NK-92 (cell line): ENCODE measurements at regions not wholly inside any gene's neighbourhood (a gene's known extent, or its start where the extent isn't known, plus 50 kb on each side); places are given as distances from the start of the nearest gene placed in this dataset.
"Not testable (repeated sequence)": the region's sequence is repeated elsewhere in the genome, so short reads cannot be mapped to it uniquely, and the experiment has no call there.

Source experiments
- DNase-seq: peaks from one replicate; lab custom pipeline; 2025; ENCODE audit not compliant: unreplicated experiment; lab: John Stamatoyannopoulos, UW

DNA sequence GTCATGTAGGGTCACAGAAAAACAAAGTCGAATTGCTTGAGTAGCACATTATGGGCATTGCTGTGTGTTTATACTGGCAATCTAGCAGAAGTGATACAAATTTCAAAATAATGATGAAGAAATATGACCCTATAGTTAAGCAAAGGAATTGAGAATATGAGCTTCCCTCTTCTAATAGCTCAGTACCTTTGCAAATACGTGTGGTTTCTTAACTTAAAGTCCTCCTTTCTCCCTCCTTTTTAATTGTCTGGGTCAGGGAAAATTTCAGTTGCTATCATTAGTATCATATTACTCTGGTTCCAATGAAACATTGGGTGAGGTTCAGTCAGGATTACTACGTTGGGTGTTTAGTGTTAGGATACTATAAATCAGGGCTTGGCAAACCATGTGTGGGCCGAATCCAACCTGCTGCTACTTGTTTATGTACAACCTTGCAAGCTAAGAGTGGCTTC lies 166.8 kb upstream of the CARMIL1 start:
- DNase-seq = no peak

DNA sequence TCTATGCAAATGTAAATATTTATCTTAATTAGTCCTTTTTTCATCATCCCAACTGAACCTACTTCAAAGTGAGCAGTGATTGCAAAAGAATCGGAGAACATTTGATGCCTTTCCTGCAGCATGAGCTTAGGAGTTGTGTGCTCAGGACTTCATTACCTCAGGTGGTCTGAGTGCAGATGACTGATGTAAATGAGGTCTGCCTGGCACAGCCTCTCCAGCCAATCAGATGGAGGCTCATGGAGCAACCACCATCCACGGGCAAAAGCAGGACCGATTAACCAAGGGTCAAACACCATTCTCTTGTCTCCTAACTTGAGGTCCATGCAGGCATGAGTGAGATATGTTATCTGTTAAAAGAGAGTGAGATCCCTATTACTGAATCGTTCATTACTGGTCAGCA lies 165.7 kb upstream of the CARMIL1 start:
- DNase-seq = no peak

DNA sequence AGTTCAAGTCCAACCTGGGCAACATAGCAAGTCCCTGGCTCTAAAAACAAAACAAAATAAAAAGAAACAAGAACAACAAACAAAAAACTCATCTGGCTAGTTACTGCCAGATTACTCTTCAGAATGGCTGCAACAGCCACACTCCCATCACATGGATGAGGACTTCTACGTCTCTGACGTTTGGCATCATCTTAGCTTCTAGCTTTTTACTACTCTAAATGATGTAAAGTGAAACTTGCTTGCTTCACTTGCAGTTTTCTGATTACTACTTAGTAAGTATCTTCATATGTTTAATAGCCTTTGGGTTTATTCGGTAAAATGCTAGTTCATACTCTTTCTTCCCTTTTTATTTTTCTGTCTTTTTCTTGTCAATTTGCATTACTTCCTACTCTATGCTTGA lies 161.1 kb upstream of the CARMIL1 start:
- no peak for DNase-seq

DNA sequence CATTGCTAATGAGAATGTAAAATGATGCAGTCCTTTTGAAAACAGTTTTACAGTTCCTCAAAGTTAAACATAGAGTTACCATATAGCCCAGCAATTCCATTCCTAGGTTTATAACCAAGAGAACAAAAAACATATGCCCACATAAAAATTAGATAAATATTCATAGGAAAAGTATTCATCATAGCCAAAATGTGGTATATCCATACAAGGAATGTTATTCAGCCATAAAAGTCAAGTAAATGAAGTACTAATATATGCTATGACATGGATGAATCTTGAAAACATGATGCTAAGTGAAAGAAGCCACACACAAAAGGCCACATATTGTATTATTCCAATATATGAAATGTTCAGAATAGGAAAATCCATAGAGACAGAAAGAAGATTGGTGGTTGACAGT lies 158.0 kb upstream of the CARMIL1 start:
- DNase-seq = no peak

DNA sequence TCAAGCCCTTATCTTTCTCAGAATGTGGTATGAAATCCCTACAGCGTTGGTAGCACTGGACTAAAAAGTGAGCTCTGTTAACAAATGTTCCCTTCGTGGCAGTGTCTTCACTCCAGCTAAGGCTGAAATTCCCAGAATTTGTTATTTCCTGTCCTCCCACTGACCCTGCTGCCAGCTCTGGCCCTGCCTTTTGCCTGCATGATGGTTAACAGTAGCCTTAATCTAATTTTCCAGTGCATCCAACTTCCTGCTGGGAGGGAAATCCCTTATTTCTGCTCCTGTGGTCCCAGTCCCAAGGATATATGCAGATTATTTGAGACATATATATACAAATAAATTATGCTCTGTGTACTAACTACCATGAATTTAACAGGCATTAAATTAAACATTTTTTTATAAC lies 157.2 kb upstream of the CARMIL1 start:
- DNase-seq = no peak

DNA sequence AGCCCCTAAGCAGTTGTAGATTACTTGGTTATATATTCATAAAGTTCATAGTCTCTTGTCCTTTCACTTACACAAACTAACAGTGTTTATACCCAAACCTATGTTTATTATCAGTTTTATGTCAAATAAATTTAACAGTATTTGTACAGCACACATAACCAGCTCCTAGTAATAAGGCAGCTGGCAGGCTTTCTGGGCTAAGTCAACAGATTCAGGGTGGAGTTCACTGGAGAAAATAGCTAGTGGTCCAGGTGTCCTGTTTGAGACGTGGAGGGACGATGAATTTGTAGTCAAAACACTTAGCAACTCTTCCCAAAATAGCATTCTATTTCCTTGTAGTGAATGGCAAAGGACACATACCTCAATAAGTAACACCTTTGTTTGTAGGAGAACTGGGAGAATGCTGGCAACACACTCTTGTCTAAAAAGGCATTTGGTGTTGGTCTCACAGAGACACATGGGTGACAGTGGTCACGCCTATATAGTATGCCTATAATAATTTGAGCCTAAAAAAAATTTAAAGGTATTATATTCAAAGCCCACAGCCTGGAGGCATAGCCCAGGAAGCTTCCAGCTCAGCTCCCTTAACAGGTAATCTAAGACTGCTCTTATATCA lies 156.4 kb upstream of the CARMIL1 start:
- DNase-seq = no peak

DNA sequence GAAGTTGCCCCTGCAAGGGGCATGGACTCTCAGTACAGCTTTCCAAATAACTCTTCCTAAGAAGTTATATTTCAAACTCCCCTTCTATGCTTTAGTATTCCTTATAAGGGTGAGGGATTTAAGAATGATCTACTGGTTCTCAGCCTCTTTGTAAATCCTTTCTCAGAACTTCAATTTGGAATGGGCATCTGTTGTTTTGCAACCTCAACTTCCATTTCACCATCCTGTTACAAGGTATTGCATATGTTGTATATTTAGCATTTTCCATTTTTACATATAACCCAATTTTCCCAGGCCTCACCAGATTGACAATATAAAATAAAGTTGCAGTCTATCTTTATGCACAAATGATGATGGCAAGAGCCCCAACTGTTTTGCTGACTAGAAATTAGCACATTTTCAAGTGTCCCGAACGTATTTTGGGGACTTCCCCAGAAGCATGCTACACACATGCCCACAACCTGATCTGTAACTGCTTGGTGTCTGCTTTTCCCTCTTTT lies 154.9 kb upstream of the CARMIL1 start:
- DNase-seq = no peak

DNA sequence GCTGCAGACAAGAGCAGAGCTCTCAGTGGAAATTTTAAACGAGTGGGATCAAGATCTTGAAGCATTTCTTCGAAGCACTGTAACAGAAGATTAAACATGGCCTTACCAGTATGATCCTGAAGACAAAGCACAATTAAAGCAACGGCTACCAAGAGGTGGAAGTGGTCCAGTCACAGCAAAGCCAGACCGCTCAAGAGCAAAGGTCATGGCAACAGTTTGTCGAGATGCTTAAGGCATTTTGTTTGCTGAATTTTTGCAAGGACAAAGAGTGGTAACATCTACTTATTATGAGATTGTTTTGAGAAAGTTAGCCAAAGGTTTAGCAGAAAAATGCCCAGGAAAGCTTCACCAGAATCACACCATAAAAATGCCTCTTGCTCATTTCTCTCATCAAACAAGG lies 153.4 kb upstream of the CARMIL1 start:
- no peak for DNase-seq

DNA sequence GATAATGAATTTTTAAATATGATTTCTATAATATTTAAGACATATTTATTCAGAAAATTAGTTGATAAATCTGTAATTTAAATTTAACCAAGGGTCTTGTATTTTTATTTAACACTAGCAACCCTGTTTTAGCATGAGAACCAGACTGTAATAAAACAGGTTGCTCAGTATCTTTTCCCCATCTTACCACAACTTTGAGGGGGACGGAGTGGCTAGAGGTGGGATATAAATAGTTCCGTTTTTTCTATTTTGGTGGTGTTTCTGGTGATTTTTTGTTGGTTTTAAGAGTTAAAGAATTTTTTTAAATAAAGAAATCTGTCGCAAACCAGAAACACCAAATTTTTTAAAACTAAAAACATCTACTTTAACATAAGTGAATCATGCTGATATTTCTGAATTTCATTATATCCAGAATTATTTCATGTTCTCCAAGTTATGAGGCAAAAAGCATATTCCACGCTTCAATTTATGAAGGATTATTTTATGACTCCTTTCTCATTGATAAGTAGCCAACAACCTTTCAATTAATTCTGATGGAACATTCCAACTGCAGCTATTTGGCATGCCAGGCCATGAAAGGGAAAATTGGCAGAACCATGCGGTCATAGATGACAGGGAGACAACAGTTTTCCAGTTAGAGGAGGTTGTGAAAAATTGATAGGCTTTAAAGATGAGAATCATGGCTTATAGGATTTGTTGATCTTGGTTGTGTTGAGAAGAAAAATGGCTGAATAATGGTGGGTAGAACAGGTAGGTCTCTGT lies 151.9 kb upstream of the CARMIL1 start:
- no peak for DNase-seq

DNA sequence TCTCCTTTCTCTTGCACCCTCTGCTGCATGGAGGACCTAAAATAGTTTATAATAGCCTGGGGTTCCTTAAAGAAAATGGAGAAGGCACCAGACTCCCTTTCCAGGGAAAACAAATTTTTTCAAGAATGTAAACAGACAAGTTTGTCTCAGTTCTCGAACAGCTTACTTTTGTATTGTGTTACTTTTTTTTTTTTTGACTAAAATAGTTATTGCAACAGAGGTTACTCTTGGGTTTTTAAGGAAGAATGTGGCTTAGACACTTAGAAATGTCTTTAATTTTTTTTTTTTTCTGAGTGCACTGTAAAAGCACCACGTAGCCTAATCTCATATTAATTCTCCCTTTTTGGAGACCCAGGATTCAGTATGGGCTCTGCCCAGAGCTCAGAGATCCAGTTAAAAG lies 148.7 kb upstream of the CARMIL1 start:
- no peak for DNase-seq

DNA sequence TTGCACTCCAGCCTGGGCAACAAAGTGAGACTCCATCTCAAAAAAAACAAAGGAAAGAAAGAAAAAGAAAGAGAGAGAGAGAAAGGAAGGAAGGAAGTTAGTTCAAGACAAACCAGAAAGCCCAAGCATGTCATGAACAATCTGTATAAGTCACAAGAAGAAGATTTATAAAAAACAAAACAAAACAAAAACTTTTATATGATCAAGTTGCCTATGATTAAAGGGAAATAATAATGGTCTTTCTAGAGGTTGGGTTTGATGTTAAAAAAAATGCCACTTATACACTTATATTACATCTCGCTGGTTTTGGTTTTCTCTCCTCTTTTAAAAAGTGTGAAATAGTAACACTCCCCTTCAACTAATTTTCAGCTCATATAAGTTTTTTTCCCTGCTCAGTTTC lies 146.2 kb upstream of the CARMIL1 start:
- no peak for DNase-seq

DNA sequence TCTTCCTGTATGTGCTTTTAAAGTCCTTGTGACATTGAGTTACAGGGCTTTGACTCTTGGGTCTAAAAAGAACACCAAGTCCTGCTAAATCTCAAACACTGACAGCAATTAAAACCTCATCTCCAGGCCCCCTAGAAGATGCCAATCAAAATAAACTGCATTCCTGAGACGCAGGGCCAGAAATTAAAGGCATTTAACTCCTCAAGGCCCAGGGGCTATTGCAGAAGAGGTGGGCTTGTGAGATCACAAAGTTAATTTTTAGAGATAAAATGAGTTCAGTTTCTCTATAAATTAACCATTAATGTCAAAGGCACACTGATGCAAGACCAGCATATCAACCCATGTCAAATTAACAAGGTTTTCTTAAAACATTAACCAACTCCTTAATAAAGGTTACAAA lies 145.6 kb upstream of the CARMIL1 start:
- no peak for DNase-seq

DNA sequence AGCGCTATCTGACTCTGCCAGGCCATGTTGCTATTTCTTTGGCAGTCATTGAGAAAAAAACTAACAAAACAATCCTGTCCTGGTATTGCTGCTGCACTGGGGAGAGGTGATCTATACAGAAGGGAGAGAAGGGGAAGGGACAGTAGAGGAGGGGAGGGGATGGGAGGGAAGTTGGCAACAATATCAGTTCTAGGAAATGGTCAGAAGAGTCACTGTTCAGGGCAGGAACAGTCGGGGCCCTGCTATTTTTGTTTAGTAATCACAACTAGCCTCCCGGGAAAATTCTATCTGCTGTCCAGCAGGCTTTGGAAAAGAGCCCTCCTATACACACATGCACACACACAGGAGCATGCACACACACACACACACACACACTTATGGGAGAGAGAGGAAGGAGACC lies 142.3 kb upstream of the CARMIL1 start:
- no peak for DNase-seq

DNA sequence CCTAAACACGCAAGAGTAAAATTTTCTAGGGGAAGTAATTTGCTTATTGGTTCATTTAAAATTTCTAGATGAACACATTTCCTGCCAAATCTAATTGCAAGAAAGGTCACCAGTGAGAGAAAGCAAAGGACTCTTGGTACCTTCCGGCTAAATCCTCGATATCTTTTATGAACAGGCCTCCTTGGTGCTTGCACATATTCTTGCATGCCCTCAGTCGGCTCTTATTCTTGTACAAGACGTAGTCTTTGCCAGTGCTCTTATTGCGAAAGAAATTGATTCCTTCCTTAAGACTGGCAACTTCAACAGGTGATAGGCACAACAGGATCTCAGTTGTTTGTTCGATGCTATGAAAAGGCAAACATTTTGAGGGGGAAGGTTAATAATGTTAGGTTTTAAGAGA lies 141.7 kb upstream of the CARMIL1 start:
- no peak for DNase-seq

DNA sequence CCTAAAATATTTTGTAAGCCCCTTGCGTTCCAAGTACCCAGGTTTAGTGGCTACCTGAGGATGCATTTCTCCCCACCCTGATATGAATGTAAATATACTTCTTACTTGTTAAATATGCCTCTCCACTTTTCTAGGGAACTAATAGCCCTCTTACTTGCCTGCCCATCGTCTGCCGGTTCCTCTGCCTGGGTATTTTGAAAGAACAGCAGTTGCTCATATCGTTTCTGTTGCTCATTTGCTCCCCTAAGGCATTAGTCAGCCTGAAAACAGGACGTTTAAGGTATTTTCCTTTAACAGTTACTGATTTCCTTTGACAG lies 141.3 kb upstream of the CARMIL1 start:
- no peak for DNase-seq

DNA sequence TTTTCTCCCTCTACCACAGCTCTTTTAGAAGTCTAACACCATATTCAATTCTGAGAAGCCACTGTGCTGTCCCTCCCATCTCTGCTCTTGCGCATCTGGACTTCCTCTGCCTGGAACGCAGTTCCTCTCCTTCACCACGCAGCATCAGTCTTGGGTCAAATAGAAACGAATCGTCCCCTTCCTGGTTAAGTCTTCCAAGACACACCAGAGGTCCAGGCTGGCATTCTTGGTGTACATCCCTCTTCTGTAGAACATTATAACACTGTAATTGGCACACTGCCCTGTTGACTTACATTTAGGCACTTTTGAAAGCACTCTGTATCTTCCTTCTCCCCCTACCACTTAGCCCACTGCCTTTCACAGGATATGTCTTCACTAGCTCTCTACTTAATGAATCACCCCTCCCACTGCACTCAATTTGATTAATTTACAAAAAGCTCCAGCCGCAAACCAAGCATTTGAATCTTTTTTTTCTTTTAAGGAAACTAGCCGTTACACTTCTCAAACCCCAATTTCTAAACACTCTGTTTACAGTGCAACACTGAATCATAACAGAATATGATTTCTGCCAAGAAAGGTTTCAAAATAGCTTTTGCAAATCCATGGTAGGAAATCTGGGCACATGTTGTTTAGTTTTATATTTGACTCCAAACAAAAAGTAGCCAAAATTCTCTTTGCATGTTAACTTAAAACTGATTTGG lies 140.8 kb upstream of the CARMIL1 start:
- no peak for DNase-seq

DNA sequence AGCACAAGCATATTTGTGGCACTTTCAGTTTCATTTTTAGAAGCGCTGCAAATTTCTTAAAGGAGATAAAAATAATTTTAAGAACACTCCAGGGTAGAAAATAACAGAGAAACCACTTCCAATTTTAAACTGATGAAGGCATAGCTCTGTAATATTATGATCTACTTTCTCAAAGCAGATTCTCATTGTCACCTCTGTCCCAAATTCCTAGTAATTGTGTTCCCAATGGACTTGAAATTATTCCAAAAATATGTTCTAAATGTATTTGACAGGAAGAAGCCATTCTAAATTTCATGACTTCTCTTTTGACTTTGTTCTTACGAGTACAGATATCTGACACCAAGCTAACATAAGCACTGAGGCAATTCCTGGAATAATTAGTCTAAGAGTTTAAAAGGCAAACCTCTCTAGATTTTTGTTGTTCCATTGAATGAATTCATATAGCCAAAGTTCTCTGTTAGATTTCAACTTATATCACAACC lies 140.2 kb upstream of the CARMIL1 start:
- DNase-seq = no peak

DNA sequence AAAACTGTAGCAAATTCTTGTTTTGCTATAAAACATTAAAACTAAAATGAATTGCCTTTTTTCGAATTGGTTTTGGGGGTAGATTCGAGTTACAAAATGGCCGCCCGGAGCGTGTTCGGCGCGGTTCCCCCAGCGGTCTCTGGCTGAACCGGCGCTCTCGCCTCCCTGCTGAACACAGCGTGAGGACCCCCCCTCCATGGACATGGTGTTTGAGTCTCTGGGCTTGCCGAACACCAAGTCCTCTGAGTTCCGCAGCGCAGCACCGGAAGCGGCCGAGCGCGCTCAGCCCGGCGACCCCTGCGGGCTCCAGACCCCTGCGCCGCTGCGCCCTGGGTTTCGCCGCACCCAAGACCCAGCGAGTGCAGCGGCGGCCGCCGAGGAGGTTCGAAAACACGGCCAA lies 139.6 kb upstream of the CARMIL1 start:
- DNase-seq = not testable (repeated sequence)

DNA sequence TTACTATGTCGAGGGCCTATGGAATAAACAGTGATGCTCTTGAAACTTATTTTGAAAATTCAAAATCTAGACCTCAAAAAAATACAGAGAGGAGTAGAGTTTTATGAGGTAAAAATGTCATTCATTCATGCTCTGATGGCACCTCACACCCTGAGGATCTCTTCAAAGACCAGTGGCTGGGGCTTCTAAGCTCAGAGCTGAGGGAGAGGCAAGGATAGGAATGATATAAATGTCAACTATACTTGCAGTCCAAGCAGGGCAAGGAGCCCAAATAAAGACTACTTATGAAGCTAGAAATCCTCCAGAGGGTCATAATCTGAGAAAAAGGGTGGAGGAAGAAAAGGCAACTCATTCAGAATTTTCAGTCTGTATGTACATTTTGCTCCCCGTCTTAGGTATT lies 136.7 kb upstream of the CARMIL1 start:
- no peak for DNase-seq

DNA sequence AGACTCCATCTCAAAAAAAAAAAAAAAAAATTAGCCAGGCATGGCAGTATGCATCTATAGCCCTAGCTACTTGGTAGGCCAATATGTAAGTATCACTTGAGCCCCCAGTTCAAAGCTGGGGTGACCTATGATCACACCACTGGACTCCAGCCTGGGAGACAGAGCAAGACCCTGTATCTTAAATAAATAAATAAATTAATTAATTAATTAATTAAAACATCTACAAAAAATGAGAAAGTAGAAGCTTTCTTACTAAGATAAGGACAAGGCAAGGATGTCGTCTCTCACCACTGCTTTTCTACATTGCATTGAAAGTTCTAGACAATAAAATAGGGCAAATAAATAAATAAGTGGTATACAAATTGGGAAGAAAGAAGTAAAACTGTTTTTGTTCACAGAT lies 134.3 kb upstream of the CARMIL1 start:
- DNase-seq = no peak

DNA sequence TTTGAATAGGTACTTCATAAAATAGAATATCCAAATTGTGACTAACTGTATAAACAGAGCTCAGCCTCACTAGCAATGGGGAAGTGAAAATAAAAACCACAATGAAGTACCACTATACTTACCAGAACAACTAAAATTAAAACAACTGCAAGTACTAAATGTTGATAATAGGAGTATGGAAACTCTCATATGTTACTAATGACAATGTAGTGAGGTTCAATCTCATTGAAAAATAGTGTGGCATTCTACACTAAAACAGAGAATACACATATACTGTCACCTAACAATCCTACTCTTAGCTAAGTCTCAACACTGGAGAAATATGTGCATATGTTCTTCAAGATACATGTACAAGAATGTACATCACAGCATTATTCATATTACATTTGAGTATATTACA lies 132.0 kb upstream of the CARMIL1 start:
- no peak for DNase-seq

DNA sequence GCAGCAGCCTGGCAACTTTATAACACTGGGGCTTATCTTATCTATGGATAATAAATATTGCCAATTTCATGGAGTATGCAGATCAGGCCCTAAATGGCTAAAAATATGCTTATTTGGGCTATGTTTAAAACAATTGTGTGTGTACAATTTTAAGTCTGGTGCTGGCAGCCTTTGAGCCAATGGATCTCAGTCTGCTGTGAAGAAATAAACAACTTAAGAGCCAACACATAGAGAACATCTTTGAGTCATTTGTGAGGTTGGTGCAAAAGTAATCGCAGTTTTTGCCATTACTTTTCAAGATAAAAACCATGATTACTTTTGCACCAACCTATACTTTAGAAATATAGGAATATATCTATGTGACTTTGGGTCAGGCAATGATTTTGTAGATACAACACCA lies 129.1 kb upstream of the CARMIL1 start:
- no peak for DNase-seq
